ENCODE measurements at regions not wholly inside any gene's neighbourhood (a gene's known extent, or its start where the extent isn't known, plus 50 kb on each side); places are given as distances from the start of the nearest gene placed in this dataset.

DNA sequence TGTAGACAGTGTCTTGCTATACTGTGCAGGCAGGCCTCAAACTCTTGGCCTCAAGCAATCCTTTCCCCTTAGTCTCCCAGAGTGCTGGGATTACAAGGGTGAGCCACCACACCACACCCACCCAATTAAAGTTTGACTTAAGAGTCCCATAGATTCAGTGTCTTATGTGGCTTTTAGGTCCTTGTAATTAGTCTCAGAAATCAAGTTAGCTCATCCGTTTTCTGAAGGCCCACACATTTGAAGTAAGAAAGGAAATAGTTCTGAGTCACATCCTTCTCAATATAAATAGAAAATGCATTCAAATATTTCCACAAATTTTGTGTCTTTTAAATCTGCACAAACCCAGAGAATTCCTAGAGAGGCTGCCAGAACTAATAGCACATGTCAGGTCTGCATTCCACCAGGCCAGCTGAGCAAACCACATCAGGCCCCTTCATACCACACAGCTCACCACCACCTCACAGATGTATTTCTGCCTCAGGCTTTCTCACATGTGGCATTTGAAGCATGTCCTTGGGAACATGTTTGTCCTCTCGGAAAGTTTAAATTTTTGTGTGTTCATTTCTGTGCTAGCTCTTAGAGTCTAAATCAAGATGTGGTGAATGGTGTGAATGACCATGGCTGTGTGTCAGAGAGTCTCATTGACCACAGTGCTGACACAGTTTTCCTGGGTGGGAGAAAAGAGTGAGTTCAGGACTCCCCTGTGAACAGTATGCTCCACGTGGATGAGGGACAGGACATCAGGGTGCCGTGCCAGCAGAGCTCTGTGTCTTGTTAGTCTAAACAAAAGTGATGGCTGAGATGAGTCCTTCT lies 148.4 kb upstream of the USP9Y start:
- intact Hi-C loops (cut with micrococcal nuclease), result no loop called here

DNA sequence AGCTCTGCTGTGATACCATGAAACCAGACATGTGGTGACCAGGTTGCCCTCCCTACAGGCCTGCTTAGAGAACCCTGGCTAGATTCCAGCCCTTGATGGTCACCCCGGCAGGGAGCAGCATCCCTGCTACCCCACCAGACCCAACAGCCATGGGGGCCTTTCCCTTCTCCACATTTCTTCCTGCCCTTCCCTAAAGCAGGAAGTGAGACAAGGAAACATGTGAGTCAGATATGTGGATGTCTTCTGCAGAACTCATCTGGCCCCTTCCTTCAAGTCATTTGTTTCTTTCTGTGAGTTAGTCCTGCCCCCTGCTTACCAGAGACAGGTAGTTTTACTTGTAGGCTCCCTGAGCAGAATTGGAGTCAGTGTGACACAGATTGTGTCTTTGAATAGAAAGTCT lies 147.1 kb upstream of the USP9Y start:
- intact Hi-C loops (cut with micrococcal nuclease), result no loop called here

DNA sequence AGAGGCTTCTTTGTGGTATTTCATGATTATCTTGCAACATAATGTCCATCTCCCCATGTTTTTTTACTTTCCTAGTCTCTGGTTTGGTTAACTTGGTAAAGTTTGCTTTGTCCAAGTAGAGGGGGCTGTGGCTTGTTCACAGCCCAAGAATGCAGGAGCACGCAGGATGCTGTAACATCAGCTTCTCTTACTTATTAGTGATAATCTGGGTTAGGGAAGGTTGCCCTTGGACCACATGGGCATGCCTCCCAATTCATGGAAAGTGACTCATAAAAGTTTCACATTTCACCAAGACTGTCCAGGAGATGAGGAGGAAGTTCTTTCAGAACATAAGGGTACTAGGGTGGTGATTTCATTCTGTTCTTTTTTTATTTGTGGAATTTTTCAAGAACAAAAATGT lies 146.0 kb upstream of the USP9Y start:
- intact Hi-C loops (cut with micrococcal nuclease), result no loop called here

DNA sequence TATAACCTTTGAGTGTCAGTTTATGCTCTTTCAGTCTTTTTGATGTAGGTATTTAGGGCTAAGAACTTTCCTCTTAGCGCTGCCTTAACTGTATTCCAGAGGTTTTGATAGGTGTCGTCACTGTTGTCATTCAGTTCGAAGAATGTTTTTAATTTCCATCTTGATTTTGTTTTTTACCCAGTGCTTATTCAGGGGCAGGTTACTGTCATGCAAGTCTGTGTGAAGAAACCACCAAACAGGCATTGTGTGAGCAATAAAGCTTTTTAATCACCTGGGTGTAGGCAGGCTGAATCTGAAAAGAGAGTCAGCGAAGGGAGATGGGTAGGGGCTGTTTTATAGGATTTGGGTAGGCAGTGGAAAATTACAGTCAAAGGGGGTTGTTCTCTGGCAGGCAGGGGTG lies 142.0 kb upstream of the USP9Y start:
- intact Hi-C loops (cut with micrococcal nuclease), result no loop called here

DNA sequence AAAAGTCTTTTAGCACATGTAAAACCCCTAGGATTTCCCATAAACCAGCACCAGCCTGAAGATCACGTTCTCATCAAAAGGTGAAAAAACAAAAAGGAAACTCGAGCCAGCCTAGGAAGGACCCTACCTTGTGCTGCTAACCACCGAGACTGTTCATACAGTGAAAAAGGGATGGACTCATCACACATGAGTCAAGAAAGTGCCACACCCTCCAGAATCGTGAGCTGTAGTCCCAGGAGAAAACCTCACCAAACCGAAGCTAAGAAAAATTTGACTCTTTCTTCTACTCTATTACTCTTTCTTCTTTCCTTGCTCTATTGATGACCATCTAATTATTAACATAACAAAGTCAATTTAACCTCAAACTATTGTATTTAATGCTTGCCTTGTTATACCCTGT lies 124.8 kb upstream of the USP9Y start:
- intact Hi-C loops (cut with micrococcal nuclease), result no loop called here

DNA sequence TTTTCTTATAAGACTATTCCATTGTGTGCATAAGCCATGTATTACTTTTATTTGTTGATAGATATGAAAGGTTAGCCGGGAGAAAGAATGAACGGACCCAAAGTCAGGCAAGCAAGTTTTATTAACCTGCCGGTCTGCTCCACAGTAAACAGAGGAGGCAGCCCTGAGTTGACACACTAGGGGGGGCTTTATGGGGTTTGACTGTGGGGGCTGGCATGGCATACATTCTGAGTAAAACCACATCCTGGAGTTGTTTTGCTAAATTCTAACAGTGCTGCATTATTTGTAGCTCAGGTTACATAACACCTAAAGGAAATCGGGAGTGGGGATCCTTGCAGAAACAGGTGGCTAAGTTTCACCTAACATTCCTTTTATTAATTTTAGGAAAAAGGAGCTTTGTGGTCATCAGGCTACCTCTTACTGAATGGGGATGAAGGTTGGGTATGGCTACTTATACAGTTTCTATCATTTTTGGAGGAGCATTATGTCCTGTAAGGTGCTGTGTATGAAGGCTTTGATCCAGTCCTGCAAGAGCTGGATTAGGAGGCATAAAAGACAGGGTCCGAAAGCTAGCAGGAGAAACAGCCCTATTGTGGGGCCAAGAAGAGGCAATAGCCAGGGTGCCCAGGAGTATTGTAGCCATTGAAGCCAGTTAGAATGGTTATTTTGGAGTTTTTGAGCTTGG lies 107.4 kb upstream of the USP9Y start:
- intact Hi-C loops (cut with micrococcal nuclease), result loop anchor here (1.0 to 5.0 kb wide), 3 partner anchors 61 to 79 kb away; no protein-coding TSS in a partner anchor

DNA sequence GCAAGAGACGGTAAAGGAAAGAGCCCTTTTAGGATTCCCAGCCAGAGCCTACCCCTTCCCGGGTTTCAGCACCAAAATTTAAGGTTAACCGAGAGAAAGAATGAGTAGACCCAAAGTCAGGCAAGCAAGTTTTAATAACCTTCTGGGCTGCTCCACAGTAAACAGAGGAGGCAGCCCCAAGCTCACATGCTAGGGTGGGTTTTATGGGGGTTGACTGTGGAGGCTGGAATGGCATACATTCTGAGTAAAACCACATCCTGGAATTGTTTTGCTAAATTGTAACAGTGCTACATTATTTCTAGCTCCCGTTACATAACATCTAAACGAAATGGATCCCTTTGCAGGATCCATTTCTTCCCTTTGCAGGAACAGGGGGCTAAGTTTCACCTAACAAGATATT lies 102.2 kb upstream of the USP9Y start:
- intact Hi-C loops (cut with micrococcal nuclease), result loop anchor here (2.0 kb wide), 1 partner anchor 64 kb away; no protein-coding TSS in a partner anchor

DNA sequence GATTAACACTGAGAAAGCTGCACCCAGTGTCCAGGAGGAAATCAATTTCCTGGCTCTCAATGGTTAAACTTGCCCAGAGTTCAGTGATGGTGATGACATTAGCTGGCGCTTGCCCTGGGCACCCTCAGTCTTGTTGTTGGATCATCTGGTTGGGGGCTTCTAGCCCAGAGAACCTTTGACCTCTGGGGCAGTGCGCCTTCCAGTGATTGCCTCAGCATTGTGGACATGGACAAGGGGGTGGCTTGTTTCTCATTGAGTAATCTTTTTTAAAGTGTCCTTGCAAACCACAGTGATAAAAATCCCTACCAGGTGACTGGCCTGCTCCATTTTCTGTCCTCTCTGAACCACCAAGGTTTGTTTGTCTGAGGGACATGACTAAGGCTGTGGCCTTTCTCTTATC lies 95.6 kb upstream of the USP9Y start:
- intact Hi-C loops (cut with micrococcal nuclease), result no loop called here

DNA sequence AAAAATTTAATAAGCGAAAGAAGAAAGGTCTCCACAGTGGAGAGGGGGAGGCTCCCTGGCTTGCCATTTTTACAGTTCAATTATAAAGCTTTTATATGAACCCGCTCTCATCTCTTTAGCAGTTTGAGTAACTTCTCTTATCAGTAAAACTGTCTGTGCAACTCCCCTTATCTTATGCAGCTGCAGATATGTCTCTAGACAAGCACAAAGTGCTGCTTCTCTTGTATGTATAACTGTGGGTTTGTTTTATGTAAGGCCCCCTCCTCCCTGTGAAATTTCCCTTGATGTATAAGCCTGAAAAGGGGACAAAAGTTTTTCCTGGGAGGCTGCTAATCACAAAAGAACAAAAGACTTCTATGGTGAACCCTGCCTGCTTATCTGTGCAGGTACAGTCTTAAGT lies 90.2 kb upstream of the USP9Y start:
- intact Hi-C loops (cut with micrococcal nuclease), result no loop called here

DNA sequence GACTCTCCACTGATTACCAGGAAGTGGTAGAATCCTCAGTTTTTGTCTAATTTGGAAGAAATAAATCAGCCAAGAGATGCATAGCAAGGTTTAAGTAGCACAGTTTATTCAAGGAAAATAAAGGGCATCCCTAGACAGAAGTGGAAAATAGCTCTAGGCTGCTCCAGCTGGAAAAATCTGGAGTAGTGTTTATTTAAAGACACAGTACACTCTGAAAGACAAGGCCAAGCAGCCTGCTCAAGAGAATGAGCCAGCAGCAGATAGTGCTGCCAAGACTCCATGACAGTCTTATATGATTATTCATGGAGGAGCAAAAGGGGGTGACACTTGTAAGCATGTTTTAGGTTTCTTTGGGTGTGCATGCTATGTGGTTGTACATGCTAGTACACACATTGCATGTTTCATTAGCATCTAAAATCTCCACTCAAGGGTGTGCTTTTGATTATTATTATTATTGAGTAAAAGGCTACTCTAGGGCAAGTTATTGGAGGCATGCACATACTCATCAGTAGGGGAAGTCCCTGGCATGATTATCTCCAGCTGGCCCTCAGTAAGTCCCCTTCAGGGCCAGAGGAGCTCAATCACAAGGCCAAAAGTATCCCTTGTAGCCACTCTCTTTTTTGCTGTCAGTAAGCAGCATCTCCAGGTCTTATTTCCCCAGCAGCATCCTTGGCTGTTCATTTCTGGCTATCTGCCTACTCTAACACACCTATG lies 85.1 kb upstream of the USP9Y start:
- intact Hi-C loops (cut with micrococcal nuclease), result no loop called here

DNA sequence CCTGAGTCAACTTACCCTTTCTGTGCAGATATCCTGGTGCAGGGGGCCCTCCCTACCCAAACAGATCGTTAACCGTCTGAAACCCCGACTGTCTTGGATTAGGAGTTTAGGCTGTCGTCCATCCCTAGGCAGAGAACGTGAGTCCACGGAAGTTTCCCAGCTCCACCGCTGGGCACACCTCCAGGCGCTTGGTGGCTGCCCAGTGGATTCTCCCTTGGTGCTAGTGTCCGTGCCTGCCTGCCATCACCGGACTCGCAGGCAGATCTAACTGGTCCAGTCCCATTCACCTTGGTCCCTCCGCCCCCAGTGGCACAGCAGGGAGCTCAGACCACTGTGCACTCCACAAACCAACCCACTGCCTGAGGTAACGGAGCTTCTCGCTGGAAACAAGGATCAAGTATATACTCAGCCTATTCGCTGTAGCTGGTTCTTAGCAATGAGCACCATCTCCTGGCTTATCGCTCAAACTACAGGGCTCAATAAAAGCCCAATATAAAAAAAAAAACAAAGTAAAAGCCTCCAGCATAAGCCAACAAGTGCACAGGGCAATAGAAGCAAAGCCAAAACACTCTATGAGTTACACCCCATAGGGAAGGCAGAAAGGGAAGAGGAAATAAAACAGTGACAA lies 79.5 kb upstream of the USP9Y start:
- intact Hi-C loops (cut with micrococcal nuclease), result loop anchor here (10.0 kb wide), 1 partner anchor 317 kb away; no protein-coding TSS in a partner anchor

DNA sequence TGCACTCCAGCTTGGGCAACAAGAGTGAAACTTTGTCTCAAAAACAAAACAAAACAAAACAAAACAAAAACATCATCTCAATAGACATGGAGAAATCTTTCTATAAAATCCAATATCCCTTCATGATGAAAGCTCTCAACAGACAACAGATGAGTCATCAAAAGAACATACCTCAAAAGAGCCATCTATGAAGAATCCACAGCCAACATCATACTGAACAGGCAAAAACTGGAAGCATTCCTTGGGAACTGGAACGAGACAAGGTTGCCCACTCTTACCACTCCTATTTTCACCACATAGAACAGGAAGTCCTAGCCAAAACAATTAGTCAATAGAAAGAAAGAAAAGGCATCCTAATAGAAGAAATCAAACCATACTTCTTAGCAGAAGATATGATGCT lies 77.8 kb upstream of the USP9Y start:
- intact Hi-C loops (cut with micrococcal nuclease), result loop anchor here (10.0 kb wide), 1 partner anchor 318 kb away; no protein-coding TSS in a partner anchor

DNA sequence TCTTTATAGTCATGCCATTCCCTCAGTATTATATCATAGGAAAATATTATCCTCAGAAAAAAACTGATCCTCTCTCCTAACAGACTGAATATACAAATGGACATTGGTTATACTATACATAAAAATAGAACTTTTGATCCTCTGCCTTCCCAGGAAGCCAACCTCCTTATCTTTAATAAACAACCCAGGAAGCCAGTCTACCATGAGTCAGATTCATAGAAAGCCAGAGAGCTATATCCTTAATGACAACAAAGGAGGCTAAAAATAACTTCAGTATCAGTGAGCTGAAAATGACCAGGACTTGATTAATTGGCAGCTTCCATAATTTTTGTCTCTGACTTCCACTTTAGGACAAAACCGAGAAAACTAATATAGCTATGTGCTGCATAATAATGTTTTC lies 58.0 kb upstream of the USP9Y start:
- intact Hi-C loops (cut with micrococcal nuclease), result no loop called here

DNA sequence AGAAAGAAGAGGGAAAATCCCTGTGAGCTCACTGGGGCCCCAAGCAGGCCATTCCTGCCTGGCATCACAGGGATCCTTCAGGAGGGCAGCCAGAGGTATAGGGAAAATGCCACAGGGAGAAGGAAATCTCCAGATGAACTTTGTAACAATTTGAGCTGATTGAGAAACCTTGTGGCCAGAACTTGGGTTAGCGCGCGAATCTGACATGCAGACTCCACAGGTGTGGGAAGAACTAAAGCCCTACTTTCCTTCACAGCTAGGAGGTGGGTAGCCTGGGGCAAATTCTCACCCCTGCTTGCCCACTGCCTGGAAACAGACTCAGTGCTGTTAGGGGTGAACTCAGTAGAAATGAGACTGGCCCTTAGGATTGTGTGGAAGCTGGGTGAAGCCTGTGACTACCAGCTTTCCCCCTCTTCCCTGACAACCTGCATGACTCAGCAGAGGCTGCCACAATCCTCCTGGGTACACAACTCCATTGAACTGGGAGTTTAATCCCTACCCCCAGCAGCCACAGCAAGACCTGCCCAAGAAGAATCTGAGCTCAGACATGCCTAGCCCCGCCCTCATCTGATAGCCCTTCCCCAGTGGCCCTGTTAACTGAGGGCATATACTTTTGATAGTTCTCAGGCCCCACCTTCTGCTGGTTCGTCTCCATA lies 57.2 kb upstream of the USP9Y start:
- intact Hi-C loops (cut with micrococcal nuclease), result no loop called here

DNA sequence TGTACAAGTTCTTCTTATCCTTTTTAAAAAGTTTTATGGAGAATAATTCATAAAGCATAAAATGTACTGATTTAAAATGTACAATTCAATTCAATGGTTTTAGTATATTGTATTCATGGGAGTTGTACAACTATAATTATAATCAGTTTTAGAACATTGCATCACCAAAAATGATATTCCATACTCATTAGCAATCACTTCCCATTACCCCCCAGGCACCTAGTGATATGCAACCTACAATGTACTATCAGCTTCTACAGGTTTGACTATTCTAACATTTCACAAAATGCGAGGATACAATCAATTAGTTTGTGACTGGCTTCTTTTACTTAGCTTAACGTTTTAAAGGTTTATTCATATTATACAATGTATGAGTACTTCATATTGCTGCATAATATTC lies 49.9 kb upstream of the USP9Y start:
- intact Hi-C loops (cut with micrococcal nuclease), result no loop called here
